Panc1 (cell line): ENCODE measurements at regions not wholly inside any gene's neighbourhood (a gene's known extent, or its start where the extent isn't known, plus 50 kb on each side); places are given as distances from the start of the nearest gene placed in this dataset.

Experiments
- ATAC-seq: fragments of 200-7000 bp; cut with Tn5 transposase; 2 replicates; pipeline ENCODE4 v1.9.1; 2020; ENCODE audit warnings: mild to moderate bottlenecking, moderate library complexity
- BruUV-seq: library from RNA; stranded (reverse); fragments of 400-500 nt; replicated peaks from 2 replicates; lab custom pipeline; 2021; lab: Mats Ljungman, UMichigan
- CTCF ChIA-PET: fragments of 300-600 bp; sonication (Branson Sonifier 250); formaldehyde crosslinking; loops from one replicate; lab custom pipeline; 2022; ENCODE audit warnings: antibody characterized with exemption; lab: Charles Lee
- POLR2A ChIA-PET: fragments of 300-600 bp; sonication (Branson Sonifier 250); formaldehyde crosslinking; loops from one replicate; lab custom pipeline; 2022; ENCODE audit warnings: antibody characterized with exemption; lab: Charles Lee
- DNase-seq: peaks from one replicate; pipeline ENCODE4 v3.0.0-alpha.2; 2010; ENCODE audit warnings: low read depth, low spot score
- H3K27ac ChIP-seq: 2 replicates; pipeline ENCODE4 v1.5.1; 2011; ENCODE audit warnings: mild to moderate bottlenecking, low read length, inconsistent platforms
- H3K27me3 ChIP-seq: fragments of 200-500 bp; sonication (Bioruptor generic); 2 replicates; pipeline ENCODE4 v1.6.0; 2014; ENCODE audit warnings: low read length, inconsistent platforms; ENCODE audit not compliant: control insufficient read depth, insufficient read depth
- H3K36me3 ChIP-seq: fragments of 200-500 bp; sonication (Bioruptor generic); 2 replicates; pipeline ENCODE4 v1.5.1; 2014; ENCODE audit warnings: inconsistent platforms, mild to moderate bottlenecking, low read length, moderate library complexity; ENCODE audit not compliant: control insufficient read depth, insufficient read depth
- H3K4me1 ChIP-seq: 2 replicates; pipeline ENCODE4 v1.5.1; 2011; ENCODE audit warnings: inconsistent platforms, mild to moderate bottlenecking, low read length, moderate library complexity; ENCODE audit not compliant: control insufficient read depth, insufficient read depth
- H3K4me3 ChIP-seq, 2 experiments: 2 replicates each; pipeline ENCODE4 v1.5.1; 2011 to 2012; ENCODE audit warnings: low read depth in 2 of 2, low read length in 2 of 2, mild to moderate bottlenecking in 2 of 2, inconsistent platforms in 1 of 2, moderate library complexity in 1 of 2
- H3K9me3 ChIP-seq: fragments of 200-500 bp; sonication (Bioruptor generic); 2 replicates; pipeline ENCODE4 v1.5.1; 2014; ENCODE audit warnings: low read depth, mild to moderate bottlenecking, inconsistent platforms, low read length, moderate library complexity; ENCODE audit not compliant: control insufficient read depth, insufficient read depth
- CTCF ChIP-seq: fragments of 450-650 bp; IDR thresholded peaks from 2 replicates; pipeline ENCODE4 v1.5.1; 2017; ENCODE audit warnings: mild to moderate bottlenecking
- POLR2AphosphoS5 ChIP-seq: IDR thresholded peaks from 2 replicates; pipeline ENCODE4 v1.6.1; 2012; ENCODE audit warnings: mild to moderate bottlenecking, low read depth, low read length, moderate library complexity
- REST ChIP-seq, 2 experiments: IDR thresholded peaks; 2 replicates each; pipeline ENCODE4 v1.6.1; 2011 to 2012; ENCODE audit warnings: low read depth in 2 of 2, control low read depth in 1 of 2, low read length in 1 of 2, mild to moderate bottlenecking in 1 of 2, moderate library complexity in 1 of 2; ENCODE audit not compliant: insufficient read depth in 1 of 2
- SIN3A ChIP-seq: IDR thresholded peaks from 2 replicates; pipeline ENCODE4 v1.6.1; 2012; ENCODE audit warnings: low read depth, mild to moderate bottlenecking, low read length, moderate library complexity, borderline replicate concordance; ENCODE audit not compliant: insufficient read depth
- TCF7L2 ChIP-seq: IDR thresholded peaks from 2 replicates; pipeline ENCODE4 v1.6.1; 2011; ENCODE audit warnings: mild to moderate bottlenecking, low read depth, low read length, inconsistent platforms
- in situ Hi-C: cut with HindIII; loops from 2 replicates; pipeline ENCODE4 v1.10.0; 2016; ENCODE audit warnings: low sequenced_read_pairs, low pct_unique_long_range_greater_than_20kb
- intact Hi-C: fragments of 100-400 bp; cut with micrococcal nuclease; formaldehyde crosslinking; loops from one replicate; pipeline ENCODE4 v1.10.0; 2022; ENCODE audit not compliant: unreplicated experiment

- ChIA-PET CTCF (no interaction called here), POLR2A (no interaction called here)
- intact Hi-C loops: no loop called here
- no peak overlapping the region for H3K27ac ChIP-seq
- in situ Hi-C loops: no loop called here
- TF ChIP-seq POLR2AphosphoS5 (no peak), REST (IDR thresholded peaks at IDR 0.05; ENCODE audit: insufficient read depth in 1 of 2, low read depth in 2 of 2, low read length in 1 of 2) (no peak), CTCF (no peak), TCF7L2 (no peak), SIN3A (no peak)
- H3K27me3 ChIP-seq: no peaks in the 10 kb centered on the region
- no peaks in the 10 kb centered on the region for H3K4me1 ChIP-seq
- no peak for ATAC-seq
- no peaks in the 10 kb centered on the region for H3K9me3 ChIP-seq
- no TSS peak for BruUV-seq
- H3K4me3 ChIP-seq: no peak overlapping the region
- no peak for DNase-seq
- no peaks in the 10 kb centered on the region for H3K36me3 ChIP-seq
Observed at GRCh38 chr2:118530976-118531375, 316.5 kb downstream of the EN1 start.

GRCh38 chr2:118529908-118530599 is 317.4 kb downstream of the EN1 start:
- H3K9me3 ChIP-seq: no peaks in the 10 kb centered on the region
- no peaks in the 10 kb centered on the region for H3K36me3 ChIP-seq
- CTCF ChIA-PET: no interaction called here
- in situ Hi-C loops: no loop called here
- no peak for TF ChIP-seq POLR2AphosphoS5
- TF ChIP-seq SIN3A: no peak
- no peak for TF ChIP-seq CTCF
- TF ChIP-seq REST (IDR thresholded peaks at IDR 0.05; ENCODE audit: insufficient read depth in 1 of 2, low read depth in 2 of 2, low read length in 1 of 2): no peak
- no peak for TF ChIP-seq TCF7L2
- ATAC-seq: no peak
- no peak overlapping the region for H3K4me3 ChIP-seq
- POLR2A ChIA-PET: no interaction called here
- intact Hi-C loops: no loop called here
- H3K27ac ChIP-seq: no peak overlapping the region
- no TSS peak for BruUV-seq
- no peaks in the 10 kb centered on the region for H3K27me3 ChIP-seq
- H3K4me1 ChIP-seq: no peaks in the 10 kb centered on the region
- no peak for DNase-seq
